Upper lobe of right lung (tissue), 1 donor: ENCODE measurements at regions not wholly inside any gene's neighbourhood (a gene's known extent, or its start where the extent isn't known, plus 50 kb on each side); places are given as distances from the start of the nearest gene placed in this dataset.

ENCODE experiments used
- ATAC-seq: fragments of 200-7000 bp; cut with Tn5 transposase; one replicate; pipeline ENCODE4 v1.9.1; 2020; ENCODE audit warnings: mild to moderate bottlenecking, moderate library complexity
- DNase-seq: peaks from one replicate; pipeline ENCODE4 v3.0.0-alpha.2; 2020
- H3K27ac ChIP-seq: fragments of 200-600 bp; one replicate; pipeline ENCODE4 v1.8.0; 2022
- H3K27me3 ChIP-seq: fragments of 200-600 bp; one replicate; pipeline ENCODE4 v1.8.0; 2022; ENCODE audit warnings: mild to moderate bottlenecking
- H3K36me3 ChIP-seq: fragments of 200-600 bp; one replicate; pipeline ENCODE4 v1.8.0; 2022
- H3K4me1 ChIP-seq: fragments of 200-600 bp; one replicate; pipeline ENCODE4 v1.8.0; 2022
- H3K4me3 ChIP-seq: fragments of 200-600 bp; one replicate; pipeline ENCODE4 v1.8.0; 2022; ENCODE audit warnings: mild to moderate bottlenecking
- H3K9me3 ChIP-seq: fragments of 200-600 bp; one replicate; pipeline ENCODE4 v1.8.0; 2022
- intact Hi-C: fragments of 100-400 bp; cut with DNase I; formaldehyde crosslinking; loops from one replicate; pipeline ENCODE4 v1.11.0; 2022
- TF ChIP-seq, protein P1 (sequence below): fragments of 200-600 bp; IDR thresholded peaks from one replicate; pipeline ENCODE4 v1.8.0; 2022; ENCODE audit warnings: antibody characterized with exemption
- donor health status: DM: no; HTN: yes; CAD: no; lungs with severe emphysema.

DNA sequence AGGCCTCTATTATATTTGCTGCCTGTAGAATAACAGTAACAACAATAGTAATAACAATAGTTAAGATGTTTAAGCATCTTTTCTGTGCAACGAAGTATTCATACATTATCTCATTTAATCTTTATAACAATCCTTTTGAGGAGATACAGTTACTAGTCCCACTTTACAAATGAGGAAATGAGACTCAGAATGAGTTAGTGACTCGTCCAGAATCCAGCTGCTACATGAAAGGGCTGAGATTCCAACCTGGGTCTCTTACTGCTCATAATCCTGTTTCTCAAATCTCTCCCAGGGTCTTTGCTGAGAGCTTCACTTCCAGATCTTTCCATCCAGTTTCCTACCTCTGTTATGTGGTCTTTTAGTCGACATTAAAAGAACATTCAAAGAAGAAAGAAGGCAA, 173.7 kb upstream of the TMPO start:
- no peak for DNase-seq
- Histone ChIP-seq H3K9me3 (no peaks in the 10 kb centered on the region), H3K4me3 (no peak overlapping the region), H3K27me3 (no peaks in the 10 kb centered on the region), H3K36me3 (no peaks in the 10 kb centered on the region), H3K4me1 (no peaks in the 10 kb centered on the region), H3K27ac (no peak overlapping the region)
- intact Hi-C loops = no loop called here
- TF ChIP-seq, protein P1, sequence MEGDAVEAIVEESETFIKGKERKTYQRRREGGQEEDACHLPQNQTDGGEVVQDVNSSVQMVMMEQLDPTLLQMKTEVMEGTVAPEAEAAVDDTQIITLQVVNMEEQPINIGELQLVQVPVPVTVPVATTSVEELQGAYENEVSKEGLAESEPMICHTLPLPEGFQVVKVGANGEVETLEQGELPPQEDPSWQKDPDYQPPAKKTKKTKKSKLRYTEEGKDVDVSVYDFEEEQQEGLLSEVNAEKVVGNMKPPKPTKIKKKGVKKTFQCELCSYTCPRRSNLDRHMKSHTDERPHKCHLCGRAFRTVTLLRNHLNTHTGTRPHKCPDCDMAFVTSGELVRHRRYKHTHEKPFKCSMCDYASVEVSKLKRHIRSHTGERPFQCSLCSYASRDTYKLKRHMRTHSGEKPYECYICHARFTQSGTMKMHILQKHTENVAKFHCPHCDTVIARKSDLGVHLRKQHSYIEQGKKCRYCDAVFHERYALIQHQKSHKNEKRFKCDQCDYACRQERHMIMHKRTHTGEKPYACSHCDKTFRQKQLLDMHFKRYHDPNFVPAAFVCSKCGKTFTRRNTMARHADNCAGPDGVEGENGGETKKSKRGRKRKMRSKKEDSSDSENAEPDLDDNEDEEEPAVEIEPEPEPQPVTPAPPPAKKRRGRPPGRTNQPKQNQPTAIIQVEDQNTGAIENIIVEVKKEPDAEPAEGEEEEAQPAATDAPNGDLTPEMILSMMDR = no peak
- ATAC-seq = no peak

DNA sequence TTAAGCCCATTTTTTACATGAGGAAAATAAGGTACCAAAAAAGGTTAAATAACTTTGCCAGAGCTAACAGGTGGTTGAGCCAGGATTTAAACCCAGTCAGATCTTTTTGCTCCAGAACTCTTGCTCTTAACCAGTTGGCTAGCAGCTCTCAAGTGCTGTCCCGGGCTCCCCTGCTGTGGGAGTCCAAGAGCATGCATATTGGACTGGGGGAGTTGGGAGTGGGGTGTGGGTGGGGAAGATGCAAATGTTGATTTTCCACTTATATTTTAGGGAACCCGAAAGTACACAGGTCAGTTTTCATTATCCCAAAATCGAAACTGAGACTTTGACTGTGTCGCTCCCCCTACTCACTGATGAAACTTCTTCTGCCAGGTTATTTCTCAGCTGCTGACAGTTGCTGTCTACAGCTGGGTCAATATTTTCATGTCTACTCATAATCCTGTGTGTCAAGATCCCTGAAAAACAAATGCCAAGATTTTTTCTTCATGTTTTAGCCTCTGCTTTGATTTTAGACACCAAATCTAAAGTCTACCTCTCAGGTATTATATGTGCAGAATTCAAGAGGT, 172.3 kb upstream of the TMPO start:
- TF ChIP-seq, protein P1 = no peak
- Histone ChIP-seq H3K9me3 (no peaks in the 10 kb centered on the region), H3K27me3 (no peaks in the 10 kb centered on the region), H3K4me1 (no peaks in the 10 kb centered on the region), H3K36me3 (no peaks in the 10 kb centered on the region), H3K4me3 (no peak overlapping the region), H3K27ac (no peak overlapping the region)
- ATAC-seq (no peak), DNase-seq (no peak)
- intact Hi-C loops = no loop called here

DNA sequence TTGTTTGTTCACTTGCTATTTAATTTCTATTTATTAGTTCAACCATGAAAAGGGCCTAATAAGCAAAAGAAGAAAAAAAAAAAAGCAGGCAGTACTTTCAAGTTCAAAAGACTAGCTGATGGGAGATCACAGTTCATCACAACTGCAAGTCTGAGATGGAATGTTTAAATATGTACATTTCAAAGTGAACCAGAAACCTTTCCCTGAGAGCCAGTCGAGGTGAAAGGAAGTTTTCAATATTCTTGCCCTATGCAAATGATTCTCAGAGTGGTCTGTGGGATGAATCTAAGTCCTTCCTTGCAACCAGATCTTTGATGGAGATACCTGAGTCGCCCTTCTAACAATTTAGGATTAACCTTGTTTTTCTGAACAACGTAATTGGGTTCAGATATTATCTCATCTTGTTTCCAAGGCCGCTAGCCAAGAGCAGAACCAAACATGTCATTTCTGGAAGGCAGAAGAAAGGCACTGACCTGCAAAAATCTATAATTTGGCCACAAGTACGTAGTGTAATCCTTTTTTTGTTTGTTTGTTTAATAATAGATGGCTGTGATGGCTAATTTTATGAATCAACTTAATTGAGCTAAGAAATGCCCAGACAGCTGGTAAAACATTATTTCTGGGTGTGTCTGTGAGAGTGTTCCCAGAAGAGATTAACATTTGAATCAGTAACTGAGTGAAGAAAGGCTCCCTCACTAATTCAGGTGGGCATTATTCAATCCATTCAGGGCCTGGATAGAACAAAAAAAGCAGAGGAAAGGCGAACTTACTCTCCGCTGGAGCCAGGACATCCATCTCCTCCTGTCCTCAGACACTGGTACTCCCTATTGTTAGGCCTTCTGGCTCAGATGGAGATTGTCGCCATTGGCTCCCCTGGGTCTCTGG, 171.1 kb upstream of the TMPO start:
- ATAC-seq (no peak), DNase-seq (no peak)
- H3K4me1 ChIP-seq = no peaks in the 10 kb centered on the region
- intact Hi-C loops = no loop called here
- no peaks in the 10 kb centered on the region for H3K36me3 ChIP-seq
- no peaks in the 10 kb centered on the region for H3K9me3 ChIP-seq
- TF ChIP-seq, protein P1 = no peak
- no peak overlapping the region for H3K27ac ChIP-seq
- no peaks in the 10 kb centered on the region for H3K27me3 ChIP-seq
- H3K4me3 ChIP-seq = no peak overlapping the region

DNA sequence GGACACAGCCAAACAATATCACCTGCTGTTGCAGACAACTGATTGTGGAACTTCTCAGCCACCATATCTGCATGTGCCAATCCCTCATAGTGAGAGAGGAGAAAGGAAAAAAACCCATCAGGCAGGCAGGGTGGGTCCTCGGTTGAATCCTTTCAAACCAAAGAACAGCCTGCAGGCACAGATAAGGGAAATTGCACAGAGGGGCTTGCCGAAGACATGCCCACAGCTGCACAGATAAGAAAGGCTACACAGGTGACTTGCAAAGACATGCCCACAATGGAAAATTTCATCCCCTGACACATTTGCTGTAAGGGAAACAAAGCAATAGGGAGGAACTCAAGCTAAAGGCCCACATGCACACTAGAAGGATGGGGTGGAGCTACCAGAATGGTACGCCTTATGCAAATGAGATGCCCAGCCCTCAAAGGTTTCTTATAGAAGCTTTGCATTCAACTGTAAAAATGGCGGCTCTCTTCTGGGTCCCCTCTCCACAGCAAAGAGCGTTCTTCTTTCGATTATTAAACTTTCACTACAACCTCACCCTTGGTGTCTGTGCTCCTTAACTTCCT, 170.0 kb upstream of the TMPO start:
- Histone ChIP-seq H3K27me3 (no peaks in the 10 kb centered on the region), H3K9me3 (no peaks in the 10 kb centered on the region), H3K4me1 (no peaks in the 10 kb centered on the region), H3K27ac (no peak overlapping the region), H3K4me3 (no peak overlapping the region), H3K36me3 (no peaks in the 10 kb centered on the region)
- DNase-seq = no peak
- no peak for ATAC-seq
- intact Hi-C loops = no loop called here
- TF ChIP-seq, protein P1 = no peak

DNA sequence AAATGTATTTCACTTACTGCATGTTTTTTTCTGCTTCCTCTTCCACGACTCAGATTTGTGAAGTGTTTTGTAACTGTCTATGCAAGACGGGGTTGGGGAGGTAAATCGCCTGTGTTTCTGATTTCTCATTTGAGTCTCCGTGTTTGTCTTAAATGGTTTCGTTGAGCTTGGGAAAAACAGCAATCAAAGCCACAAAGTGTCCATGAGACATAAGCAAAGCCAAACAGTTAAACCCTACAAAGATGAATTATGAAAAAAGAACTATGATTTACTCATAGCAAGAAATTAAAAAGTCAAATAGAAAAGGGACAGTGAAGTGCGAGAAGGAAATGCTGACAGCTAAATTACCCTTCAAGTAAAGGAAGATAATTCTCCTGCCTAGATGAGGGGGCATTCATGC, 164.3 kb upstream of the TMPO start:
- no peaks in the 10 kb centered on the region for H3K27me3 ChIP-seq
- intact Hi-C loops = no loop called here
- H3K4me1 ChIP-seq = no peaks in the 10 kb centered on the region
- no peaks in the 10 kb centered on the region for H3K9me3 ChIP-seq
- DNase-seq = no peak
- ATAC-seq = no peak
- TF ChIP-seq, protein P1 = no peak
- no peaks in the 10 kb centered on the region for H3K36me3 ChIP-seq
- H3K4me3 ChIP-seq = no peak overlapping the region
- no peak overlapping the region for H3K27ac ChIP-seq
